Ovary (tissue), 3 donors: ENCODE measurements at regions not wholly inside any gene's neighbourhood (a gene's known extent, or its start where the extent isn't known, plus 50 kb on each side); places are given as distances from the start of the nearest gene placed in this dataset.

Experiments
- CTCF ChIP-seq, 3 donors: fragments of 450-650 bp in 2 of 3; fragments of 200-600 bp in 1 of 3; IDR thresholded peaks; one replicate each; pipeline versions ENCODE4 v1.5.1 to v1.8.0; 2016 to 2022; ENCODE audit warnings: antibody characterized with exemption in 3 of 3, mild to moderate bottlenecking in 1 of 3
- POLR2A ChIP-seq: fragments of 450-650 bp; IDR thresholded peaks from one replicate; pipeline ENCODE4 v1.6.1; 2017; ENCODE audit warnings: antibody characterized with exemption, mild to moderate bottlenecking, moderate library complexity
- donor health status: DM: no; HTN: no; CAD: no.

GRCh38 chr3:22666736-22667135 is 536.4 kb upstream of the UBE2E2 start:
- TF ChIP-seq CTCF (IDR thresholded peaks at IDR 0.05) (no peak), POLR2A (no peak)
